Testis (tissue), 2 donors: ENCODE measurements at regions not wholly inside any gene's neighbourhood (a gene's known extent, or its start where the extent isn't known, plus 50 kb on each side); places are given as distances from the start of the nearest gene placed in this dataset.

ENCODE experiments used
- DNase-seq: peaks from one replicate; pipeline ENCODE4 v3.0.0-alpha.2; 2019
- H3K27ac ChIP-seq, 2 donors: fragments of 200-600 bp; sonication (generic); one replicate each; pipeline ENCODE4 v1.5.1; 2019
- H3K27me3 ChIP-seq: fragments of 200-600 bp; sonication (generic); one replicate; pipeline ENCODE4 v1.5.1; 2019
- H3K36me3 ChIP-seq: fragments of 200-600 bp; sonication (generic); one replicate; pipeline ENCODE4 v1.5.1; 2017; ENCODE audit warnings: low read depth; ENCODE audit errors: missing control alignments
- H3K4me1 ChIP-seq: fragments of 200-600 bp; sonication (generic); one replicate; pipeline ENCODE4 v1.5.1; 2019
- H3K4me3 ChIP-seq, 2 donors: fragments of 200-600 bp; sonication (generic); one replicate each; pipeline ENCODE4 v1.5.1; 2017 to 2019
- H3K9me3 ChIP-seq: fragments of 200-600 bp; sonication (generic); one replicate; pipeline ENCODE4 v1.5.1; 2017
- POLR2A ChIP-seq: fragments of 450-650 bp; IDR thresholded peaks from one replicate; pipeline ENCODE4 v1.6.1; 2017; ENCODE audit warnings: antibody characterized with exemption, mild to moderate bottlenecking, moderate library complexity
- WGBS, 2 donors: methylation state at CpG; one replicate each; pipeline ENCODE4 v1.1.5; 2018; 5-methylcytosine and 5-hydroxymethylcytosine counted together
- intact Hi-C: fragments of 100-400 bp; cut with DNase I; formaldehyde crosslinking; loops from one replicate; pipeline ENCODE4 v1.15.1; 2023; ENCODE audit warnings: low total_unique reads
- TF ChIP-seq, protein P1 (sequence below), 3 experiments: fragments of 450-650 bp in 2 of 3; fragments of 200-600 bp in 1 of 3; sonication (generic) in 1 of 3; IDR thresholded peaks; one replicate each; pipeline ENCODE4 v1.5.1; 2016 to 2019; ENCODE audit warnings: antibody characterized with exemption in 3 of 3, mild to moderate bottlenecking in 2 of 3, moderate library complexity in 1 of 3

DNA sequence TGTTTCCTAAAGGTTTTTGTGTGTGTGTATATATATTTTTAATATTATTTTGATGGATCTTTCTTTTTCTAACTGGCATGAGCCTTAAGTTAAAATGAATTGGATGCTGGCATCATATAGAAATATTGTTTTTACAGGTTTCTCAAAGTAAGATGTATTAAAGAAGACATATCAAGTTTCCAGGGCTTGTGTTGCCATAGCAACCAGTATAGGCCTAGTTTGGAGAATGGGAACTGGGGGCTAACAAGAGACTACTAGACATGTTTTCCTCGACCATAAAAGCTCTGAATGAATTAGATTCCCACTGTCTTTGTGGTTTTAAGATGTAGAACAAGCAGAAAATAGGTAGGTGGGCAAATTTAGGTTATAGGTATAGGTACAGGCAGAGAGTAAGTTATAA lies 771.4 kb downstream of the TUSC7 start:
- Histone ChIP-seq H3K4me3 (no peak overlapping the region), H3K9me3 (no peaks in the 10 kb centered on the region), H3K36me3 (no peaks in the 10 kb centered on the region), H3K27me3 (no peaks in the 10 kb centered on the region), H3K4me1 (no peaks in the 10 kb centered on the region), H3K27ac (no peak overlapping the region)
- DNase-seq = no peak
- WGBS, 2 donors = 76 to 94% methylated on average over 1 of the region's 1 CpG
- no peak for TF ChIP-seq POLR2A
- intact Hi-C loops = no loop called here

DNA sequence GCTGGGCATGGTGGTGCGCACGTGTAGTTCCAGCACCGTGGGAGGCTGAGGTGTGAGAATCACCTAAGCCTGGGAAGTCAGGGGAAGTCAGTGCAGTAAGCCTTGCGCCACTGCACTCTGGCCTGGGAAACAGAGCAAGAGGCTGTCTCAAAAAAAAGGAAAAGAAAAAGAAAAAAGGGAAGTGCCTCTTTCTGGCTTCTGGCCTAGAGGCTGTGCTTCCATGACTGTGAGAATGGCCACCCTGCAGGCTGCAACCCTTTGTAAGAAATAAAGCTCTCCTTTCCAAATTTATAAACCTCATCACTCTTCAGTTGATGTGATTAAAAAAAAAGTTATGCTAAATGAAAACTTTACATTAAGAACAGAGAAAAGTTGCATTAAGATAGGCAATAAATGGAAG lies 774.3 kb downstream of the TUSC7 start:
- Histone ChIP-seq H3K9me3 (no peaks in the 10 kb centered on the region), H3K4me1 (no peaks in the 10 kb centered on the region), H3K36me3 (no peaks in the 10 kb centered on the region), H3K27ac (no peak overlapping the region), H3K27me3 (no peaks in the 10 kb centered on the region), H3K4me3 (no peak overlapping the region)
- 83 to 96% methylated on average over 4 of the region's 4 CpGs for WGBS, 2 donors
- no peak for DNase-seq
- TF ChIP-seq, protein P1, sequence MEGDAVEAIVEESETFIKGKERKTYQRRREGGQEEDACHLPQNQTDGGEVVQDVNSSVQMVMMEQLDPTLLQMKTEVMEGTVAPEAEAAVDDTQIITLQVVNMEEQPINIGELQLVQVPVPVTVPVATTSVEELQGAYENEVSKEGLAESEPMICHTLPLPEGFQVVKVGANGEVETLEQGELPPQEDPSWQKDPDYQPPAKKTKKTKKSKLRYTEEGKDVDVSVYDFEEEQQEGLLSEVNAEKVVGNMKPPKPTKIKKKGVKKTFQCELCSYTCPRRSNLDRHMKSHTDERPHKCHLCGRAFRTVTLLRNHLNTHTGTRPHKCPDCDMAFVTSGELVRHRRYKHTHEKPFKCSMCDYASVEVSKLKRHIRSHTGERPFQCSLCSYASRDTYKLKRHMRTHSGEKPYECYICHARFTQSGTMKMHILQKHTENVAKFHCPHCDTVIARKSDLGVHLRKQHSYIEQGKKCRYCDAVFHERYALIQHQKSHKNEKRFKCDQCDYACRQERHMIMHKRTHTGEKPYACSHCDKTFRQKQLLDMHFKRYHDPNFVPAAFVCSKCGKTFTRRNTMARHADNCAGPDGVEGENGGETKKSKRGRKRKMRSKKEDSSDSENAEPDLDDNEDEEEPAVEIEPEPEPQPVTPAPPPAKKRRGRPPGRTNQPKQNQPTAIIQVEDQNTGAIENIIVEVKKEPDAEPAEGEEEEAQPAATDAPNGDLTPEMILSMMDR (IDR thresholded peaks at IDR 0.05) = no peak
- no peak for TF ChIP-seq POLR2A
- intact Hi-C loops = no loop called here

DNA sequence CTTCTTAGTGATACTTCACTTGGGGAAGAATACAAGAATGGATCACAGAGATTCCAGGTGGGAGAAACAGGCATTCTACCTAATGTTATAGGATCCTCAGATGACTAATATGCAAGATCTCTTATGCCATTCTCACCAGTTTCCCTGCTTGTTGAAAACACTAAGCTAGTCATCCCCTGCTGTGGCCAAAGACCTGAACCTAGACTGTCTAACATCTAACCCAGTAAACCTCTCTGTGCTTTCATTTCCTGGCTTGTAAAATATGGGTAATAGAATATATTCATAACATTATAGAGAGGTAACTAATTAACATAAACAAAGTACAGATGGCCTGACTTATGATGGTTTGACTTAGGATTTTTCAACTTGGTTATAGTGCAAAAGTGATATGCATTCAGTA lies 776.3 kb downstream of the TUSC7 start:
- Histone ChIP-seq H3K27me3 (no peaks in the 10 kb centered on the region), H3K4me1 (no peaks in the 10 kb centered on the region), H3K9me3 (no peaks in the 10 kb centered on the region), H3K36me3 (no peaks in the 10 kb centered on the region), H3K4me3 (no peak overlapping the region), H3K27ac (no peak overlapping the region)
- DNase-seq = no peak
- no peak for TF ChIP-seq POLR2A
- TF ChIP-seq, protein P1 (IDR thresholded peaks at IDR 0.05) = no peak
- intact Hi-C loops = no loop called here

DNA sequence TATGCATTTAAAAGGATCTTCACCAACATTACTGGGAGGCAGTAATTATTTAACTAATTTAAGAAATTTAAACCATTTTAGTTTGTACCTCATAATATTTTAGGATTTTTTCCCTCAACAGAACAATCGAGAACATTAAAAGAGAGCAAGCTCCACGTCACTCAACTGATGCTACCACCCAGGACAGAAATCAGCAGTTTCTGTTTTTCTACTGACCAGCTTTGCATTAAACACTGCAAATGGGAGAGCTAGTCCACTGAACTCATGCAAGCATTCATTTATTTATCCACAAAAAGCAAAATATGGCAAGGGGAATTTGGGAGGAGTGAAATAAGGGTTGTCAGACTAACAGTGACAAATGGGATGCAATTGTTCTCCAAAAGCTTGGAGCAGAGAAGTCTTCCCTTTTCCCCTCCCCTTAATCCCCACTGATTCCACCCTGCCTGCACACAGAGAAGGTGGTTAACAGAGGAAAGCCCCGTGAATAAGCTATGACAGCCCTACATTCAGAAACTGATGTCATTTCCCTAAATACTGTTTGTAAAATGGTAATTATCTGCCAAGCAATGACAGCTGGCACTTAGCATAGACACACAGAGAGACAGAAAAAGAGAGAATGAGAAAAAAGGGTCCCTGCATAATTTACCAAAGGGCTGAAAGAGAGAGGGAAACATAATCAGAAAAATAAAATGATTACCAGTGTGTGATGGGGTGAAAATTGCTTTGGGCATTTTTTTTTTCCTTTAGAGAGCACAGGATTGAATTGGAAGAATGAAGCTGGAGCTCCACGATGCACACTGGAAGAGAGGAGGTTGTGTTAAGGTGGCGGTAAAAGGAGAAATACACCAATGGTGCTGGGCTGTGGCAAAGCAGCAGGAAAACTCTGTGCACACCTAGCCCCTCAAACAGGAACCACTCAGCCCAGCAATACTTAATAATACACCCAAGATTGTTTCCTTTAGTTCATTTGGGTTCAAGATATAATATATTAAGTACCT lies 777.4 kb downstream of the TUSC7 start:
- Histone ChIP-seq H3K27me3 (no peaks in the 10 kb centered on the region), H3K4me3 (no peak overlapping the region), H3K4me1 (no peaks in the 10 kb centered on the region), H3K27ac (no peak overlapping the region), H3K36me3 (no peaks in the 10 kb centered on the region), H3K9me3 (no peaks in the 10 kb centered on the region)
- DNase-seq = no peak
- intact Hi-C loops = no loop called here
- TF ChIP-seq POLR2A = no peak
- WGBS, 2 donors = 76 to 87% methylated on average over 5 of the region's 5 CpGs

DNA sequence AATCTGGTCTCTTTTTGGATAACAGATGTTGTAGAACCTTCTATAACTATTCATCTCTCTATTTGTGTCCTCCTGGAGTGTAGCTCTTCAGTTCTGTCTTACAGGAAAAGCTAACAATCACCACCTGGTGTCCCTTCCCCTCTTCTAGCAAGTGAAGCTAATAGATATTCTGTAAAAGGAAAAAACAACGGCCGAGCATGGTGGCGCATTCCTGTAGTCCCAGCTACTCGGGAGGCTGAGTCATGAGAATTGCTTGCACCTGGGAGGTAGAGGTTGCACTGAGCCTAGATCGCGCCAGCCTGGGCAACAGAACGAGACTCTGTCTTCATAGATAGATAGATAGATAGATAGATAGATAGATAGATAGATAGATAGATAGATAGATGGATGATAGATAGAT lies 779.4 kb downstream of the TUSC7 start:
- intact Hi-C loops = no loop called here
- Histone ChIP-seq H3K4me3 (no peak overlapping the region), H3K36me3 (no peaks in the 10 kb centered on the region), H3K4me1 (no peaks in the 10 kb centered on the region), H3K27me3 (no peaks in the 10 kb centered on the region), H3K9me3 (no peaks in the 10 kb centered on the region), H3K27ac (no peak overlapping the region)
- TF ChIP-seq POLR2A = no peak
- TF ChIP-seq, protein P1 (IDR thresholded peaks at IDR 0.05) = no peak
- WGBS, 2 donors = 88 to 93% methylated on average over 7 of the region's 7 CpGs
- DNase-seq = no peak

DNA sequence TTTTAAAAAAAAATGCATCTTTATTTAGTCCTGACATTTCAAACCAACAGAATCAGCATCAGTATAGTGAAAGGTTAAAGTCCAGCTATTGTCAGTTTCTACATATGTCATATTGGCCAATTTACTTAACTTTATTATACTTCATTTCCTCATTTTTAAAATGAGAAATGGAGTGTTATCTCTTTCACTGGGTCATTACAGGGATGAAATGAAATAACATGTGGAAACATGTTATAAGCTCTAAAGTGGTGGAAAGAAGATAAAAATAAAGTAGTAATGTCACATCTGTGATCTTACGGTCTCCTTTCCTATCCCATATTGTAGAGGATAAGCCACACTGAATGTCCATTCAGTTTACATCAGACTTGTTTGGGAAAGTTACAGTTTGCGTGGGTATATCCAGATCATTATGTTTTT lies 780.1 kb downstream of the TUSC7 start:
- H3K27me3 ChIP-seq = no peaks in the 10 kb centered on the region
- no peak overlapping the region for H3K27ac ChIP-seq
- H3K36me3 ChIP-seq = no peaks in the 10 kb centered on the region
- no peak for DNase-seq
- TF ChIP-seq POLR2A = no peak
- TF ChIP-seq, protein P1 (IDR thresholded peaks at IDR 0.05) = no peak
- no peaks in the 10 kb centered on the region for H3K4me1 ChIP-seq
- no peaks in the 10 kb centered on the region for H3K9me3 ChIP-seq
- intact Hi-C loops = no loop called here
- H3K4me3 ChIP-seq = no peak overlapping the region
- WGBS, 2 donors = 88 to 97% methylated on average over 2 of the region's 2 CpGs
